Ishikawa (cell line): ENCODE measurements at regions not wholly inside any gene's neighbourhood (a gene's known extent, or its start where the extent isn't known, plus 50 kb on each side); places are given as distances from the start of the nearest gene placed in this dataset.

ENCODE experiments used
- TAF1 ChIP-seq: IDR thresholded peaks from 2 replicates; pipeline ENCODE4 v1.6.1; 2012; ENCODE audit warnings: low read depth, mild to moderate bottlenecking
- TCF12 ChIP-seq: IDR thresholded peaks from 2 replicates; pipeline ENCODE4 v1.6.1; 2012; ENCODE audit warnings: low read depth
- YY1 ChIP-seq: IDR thresholded peaks from 2 replicates; pipeline ENCODE4 v1.6.1; 2012; ENCODE audit warnings: low read depth
- ZBTB7A ChIP-seq: IDR thresholded peaks from 2 replicates; pipeline ENCODE4 v1.6.1; 2012; ENCODE audit warnings: low read depth

DNA sequence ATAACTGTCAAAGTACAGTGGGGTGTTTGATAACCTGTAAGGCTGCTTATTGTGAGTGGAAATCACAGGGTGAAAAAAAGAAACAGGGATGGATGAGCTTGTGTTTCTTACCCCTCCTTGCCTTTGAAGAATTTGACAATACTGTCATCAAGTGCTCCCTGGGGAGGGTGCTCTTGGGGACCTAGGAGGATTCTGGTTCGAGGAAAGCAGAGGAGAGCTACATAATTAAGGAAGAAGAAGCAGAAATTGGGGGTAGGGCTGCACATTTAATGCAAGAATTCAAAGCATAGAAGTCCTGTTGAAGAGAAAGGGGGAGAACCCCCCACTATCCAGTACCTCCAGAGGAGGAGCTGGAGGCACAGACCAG lies 208.1 kb upstream of the PHYHIPL start:
- TF ChIP-seq TCF12 (no peak), YY1 (no peak), ZBTB7A (no peak), TAF1 (no peak)
